HG03066 (cell line): ENCODE measurements at regions not wholly inside any gene's neighbourhood (a gene's known extent, or its start where the extent isn't known, plus 50 kb on each side); places are given as distances from the start of the nearest gene placed in this dataset.
"Not testable (repeated sequence)": the region's sequence is repeated elsewhere in the genome, so short reads cannot be mapped to it uniquely, and the experiment has no call there.

ENCODE experiments used
- ATAC-seq: cut with Tn5 transposase; IDR thresholded peaks from one replicate; pipeline ENCODE4 v1.9.1; 2021; ENCODE audit warnings: low read depth; ENCODE audit not compliant: unreplicated experiment

DNA sequence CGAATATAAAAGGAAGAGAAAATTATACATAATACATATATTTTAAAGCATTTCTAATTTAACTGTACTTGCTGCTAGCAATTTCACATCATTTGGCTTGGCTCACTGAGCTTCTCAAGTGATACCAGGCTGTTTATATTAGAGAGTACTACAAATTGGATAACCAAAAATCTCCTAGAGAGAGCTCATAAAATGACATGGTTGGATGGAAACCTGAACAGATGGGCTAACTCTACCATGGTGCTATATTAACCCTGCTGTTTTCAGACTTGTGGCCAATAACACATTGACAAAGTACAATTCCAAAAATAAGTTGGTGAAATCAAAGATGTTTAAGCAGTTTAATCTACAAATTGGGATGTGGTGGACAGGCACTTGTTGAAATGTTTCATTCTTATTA, 364.4 kb upstream of the GCFC2 start:
- no peak for ATAC-seq

- ATAC-seq: no peak
These were observed 363.4 kb upstream of the GCFC2 start for GRCh38 chr2:76073992-76074604.

DNA sequence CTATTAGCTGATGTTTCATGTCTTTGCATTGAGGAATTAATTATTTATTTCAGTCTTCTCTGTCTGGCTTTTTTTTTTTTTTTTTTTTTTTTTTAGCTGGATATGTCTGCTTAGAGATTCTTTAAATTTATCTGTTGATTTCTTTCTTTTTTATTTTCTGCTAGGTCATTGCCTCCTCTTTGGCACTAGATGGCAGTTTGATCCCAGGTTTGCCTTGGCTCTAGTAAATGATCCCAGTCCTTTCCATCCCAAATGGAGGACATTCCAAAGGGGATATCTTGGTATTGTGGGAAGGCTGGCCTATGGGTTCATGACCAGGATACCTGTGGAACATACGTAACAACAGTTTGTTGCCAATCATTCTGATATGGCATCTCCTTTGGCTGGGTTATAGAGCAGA, 339.5 kb upstream of the GCFC2 start:
- ATAC-seq: no peak

GRCh38 chr2:76044701-76045100, 334.0 kb upstream of the GCFC2 start:
- no peak for ATAC-seq

GRCh38 chr2:76039505-76039904, 328.8 kb upstream of the GCFC2 start:
- ATAC-seq: no peak

- no peak for ATAC-seq
These were observed 317.0 kb upstream of the GCFC2 start for GRCh38 chr2:76027761-76028160.

- ATAC-seq: no peak
These were observed 308.4 kb upstream of the GCFC2 start for GRCh38 chr2:76019128-76019527.

DNA sequence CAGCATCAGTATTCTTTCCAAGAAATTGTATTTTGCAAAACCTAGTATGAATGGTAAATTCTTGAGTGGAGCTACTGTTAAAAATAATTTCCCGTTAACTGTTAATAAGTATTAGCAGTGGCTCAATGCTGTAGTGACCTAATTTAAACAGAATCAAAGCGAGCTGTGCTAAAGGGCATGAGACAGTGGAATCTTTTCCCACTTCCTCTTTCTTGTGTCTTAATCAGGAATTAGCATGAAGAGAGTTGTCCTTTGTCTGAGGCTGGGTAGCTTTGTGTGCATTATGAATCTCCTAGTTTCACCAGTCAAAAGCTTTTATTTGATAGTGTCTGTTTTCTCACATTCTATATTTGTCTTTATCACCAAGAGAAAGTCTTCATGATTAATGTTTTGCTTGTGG, 298.8 kb upstream of the GCFC2 start:
- no peak for ATAC-seq

- ATAC-seq: no peak
These were observed 297.4 kb upstream of the GCFC2 start for GRCh38 chr2:76008001-76008702.

DNA sequence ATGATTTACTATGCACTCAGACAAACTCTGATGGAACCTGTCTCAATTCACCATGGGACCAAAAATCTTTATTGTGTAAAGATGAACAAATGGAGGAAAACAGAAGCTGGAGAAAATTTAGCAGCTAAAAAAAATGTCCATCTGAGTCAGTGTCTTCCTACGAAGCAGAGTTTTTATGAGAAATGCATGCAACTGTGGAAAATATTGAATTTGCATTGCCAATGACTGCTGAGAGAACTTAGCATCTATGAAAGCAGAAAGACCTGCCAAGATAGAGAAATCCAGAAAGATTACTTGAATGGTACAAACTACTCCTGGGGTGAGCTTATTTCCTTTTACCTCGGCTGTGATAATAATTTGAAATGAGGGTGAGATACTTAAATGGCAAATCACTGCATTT, 289.7 kb upstream of the GCFC2 start:
- no peak for ATAC-seq

DNA sequence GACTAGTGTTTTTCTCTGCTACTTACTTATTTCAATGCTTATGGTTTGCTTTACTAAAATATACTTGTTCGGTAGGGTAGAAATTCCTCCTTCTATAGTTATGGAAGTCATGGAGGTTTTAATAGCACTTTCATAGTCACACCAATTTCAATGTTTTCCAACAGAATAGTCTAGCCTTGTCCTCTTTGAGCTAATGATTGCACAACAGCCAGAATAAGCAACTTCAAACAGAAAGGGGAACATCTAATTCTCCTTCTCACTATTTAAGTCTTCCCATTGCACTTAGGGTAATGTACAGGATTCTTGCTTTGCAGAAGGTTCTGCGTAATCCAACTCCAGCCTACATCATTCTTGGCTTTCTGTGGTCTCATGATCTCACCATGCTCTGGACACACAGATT, 287.7 kb upstream of the GCFC2 start:
- no peak for ATAC-seq

DNA sequence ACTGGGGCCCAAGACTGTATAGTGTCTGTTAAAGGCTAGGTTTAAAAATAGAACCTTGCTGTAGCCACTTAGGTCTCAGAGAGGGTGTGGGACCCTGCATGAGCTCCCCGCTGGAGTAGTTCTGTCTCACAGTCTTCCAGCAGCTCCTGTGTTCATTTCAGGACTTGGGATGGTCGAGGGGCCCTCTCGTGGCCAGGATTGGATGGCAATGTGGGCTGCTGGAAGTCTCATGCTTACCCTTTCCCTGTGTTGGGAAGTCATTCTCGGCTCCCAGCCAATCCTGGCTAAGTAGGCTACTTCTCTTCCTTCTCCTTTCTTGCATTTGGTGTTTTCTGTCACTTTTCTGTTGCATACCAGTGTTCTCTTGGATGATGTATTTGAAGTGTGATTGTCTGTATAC, 284.0 kb upstream of the GCFC2 start:
- ATAC-seq: no peak

GRCh38 chr2:75988622-75989021, 277.9 kb upstream of the GCFC2 start:
- ATAC-seq: not testable (repeated sequence)

GRCh38 chr2:75986617-75987016, 275.9 kb upstream of the GCFC2 start:
- no peak for ATAC-seq

DNA sequence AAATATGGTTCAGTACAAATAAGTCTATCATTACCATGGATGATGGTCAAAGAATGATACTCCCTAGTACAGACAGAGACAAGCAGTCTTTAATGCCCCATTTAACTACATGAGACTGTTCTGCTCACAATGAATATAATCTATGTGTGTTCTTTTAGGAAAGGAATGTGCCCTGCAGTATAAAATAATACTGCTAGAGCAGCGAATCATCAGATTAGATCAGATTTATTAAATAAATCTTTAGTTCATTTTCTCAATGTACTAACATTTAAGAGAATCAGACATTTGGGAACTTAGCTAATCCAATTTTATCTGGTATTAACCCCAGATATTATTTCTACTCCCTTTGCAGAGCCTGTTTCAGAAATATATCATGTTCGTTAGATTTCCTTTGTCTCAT, 272.0 kb upstream of the GCFC2 start:
- no peak for ATAC-seq

GRCh38 chr2:75964646-75965045, 253.9 kb upstream of the GCFC2 start:
- ATAC-seq: no peak

- no peak for ATAC-seq
These were observed 249.8 kb upstream of the GCFC2 start for GRCh38 chr2:75960472-75961009.

DNA sequence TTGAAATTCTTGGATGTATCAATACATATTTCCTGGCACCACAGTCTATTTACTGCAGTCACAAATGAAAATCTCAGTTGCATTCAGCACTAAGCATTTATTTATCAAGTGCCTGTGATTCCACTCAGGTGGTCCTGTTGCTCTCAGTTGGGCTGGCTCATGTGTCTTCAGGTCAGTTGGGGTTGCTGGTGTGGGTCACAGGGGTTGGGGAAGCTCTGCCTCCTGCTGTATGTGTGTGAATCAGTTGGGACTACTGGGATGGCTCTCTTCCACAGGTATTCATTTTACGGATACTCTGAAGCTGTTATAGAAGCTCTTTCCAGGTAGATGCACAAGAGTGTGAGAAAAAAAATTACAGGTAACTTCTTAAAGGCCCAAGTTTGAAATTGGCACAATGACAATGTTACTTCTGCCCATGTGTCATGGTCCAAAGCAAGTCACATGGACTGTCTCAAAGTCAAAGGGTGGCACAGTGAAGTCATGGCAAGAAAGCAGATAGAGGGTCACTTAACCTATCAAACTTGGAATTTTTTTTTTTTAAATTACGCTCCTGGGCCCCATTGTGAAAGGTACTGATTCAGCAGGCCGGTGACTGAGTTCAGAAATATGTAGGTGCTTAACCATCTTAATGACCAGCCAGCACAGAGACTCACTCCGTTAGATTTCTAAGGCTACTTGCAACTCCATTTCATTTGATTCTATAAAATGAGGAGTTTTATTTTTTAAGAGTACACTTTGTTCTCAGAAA, 249.2 kb upstream of the GCFC2 start:
- no peak for ATAC-seq

- ATAC-seq: no peak
These were observed 244.0 kb upstream of the GCFC2 start for GRCh38 chr2:75954761-75955160.

GRCh38 chr2:75952173-75952572, 241.5 kb upstream of the GCFC2 start:
- ATAC-seq: no peak

DNA sequence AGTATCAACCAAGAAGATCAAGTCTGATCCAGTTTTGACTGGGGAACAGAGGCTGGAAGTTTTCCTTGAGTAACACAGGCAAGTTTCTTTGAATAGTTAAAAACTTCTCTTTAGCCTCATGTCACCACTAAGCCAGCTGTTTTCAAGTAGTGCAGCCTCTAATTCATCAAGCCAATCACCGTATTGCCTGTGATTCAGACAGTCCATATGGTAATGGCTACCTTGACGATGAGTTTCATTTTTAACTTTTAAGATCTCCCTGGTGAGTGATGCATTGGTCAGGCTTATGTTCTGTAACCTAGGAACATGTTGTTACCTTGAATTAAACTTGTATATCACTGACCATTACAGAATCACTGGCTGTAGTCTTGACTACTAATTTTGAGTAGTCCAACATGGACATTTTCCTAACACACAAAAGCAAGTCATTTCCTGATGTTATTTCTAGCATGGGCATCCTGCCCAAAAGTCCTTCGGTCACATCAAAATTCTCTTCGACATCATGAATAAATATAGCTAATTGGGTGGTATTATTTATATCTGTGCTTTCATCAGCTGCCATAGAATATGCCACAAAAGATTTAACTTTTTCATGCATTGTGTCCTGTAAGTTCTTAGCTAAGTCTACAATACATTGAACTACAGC, 238.8 kb upstream of the GCFC2 start:
- no peak for ATAC-seq
